ENCODE measurements at regions not wholly inside any gene's neighbourhood (a gene's known extent, or its start where the extent isn't known, plus 50 kb on each side); places are given as distances from the start of the nearest gene placed in this dataset.

GRCh38 chr20:52444455-52444854 is 252.9 kb upstream of the ZFP64 start:
- POLR2A ChIA-PET = no interaction called here
- TF ChIP-seq CTCF (IDR thresholded peaks at IDR 0.05; ENCODE audit: low read depth, low read length) = no peak
- Histone ChIP-seq H3K27me3 (ENCODE audit: control insufficient read depth, insufficient read depth, low read length) (no peaks in the 10 kb centered on the region), H3K27ac (ENCODE audit: low read depth, low read length) (no peak overlapping the region), H3K4me3 (ENCODE audit: low read depth, low read length) (no peak overlapping the region), H3K9me3 (ENCODE audit: control insufficient read depth, insufficient read depth, low read length) (no peaks in the 10 kb centered on the region; the same call in 1 of the 2 replicates)
- no peak for DNase-seq (ENCODE audit: low read depth, low spot score)
- CTCF ChIA-PET = no interaction called here

GRCh38 chr20:52443874-52444273 is 252.3 kb upstream of the ZFP64 start:
- no peak for DNase-seq (ENCODE audit: low read depth, low spot score)
- no peaks in the 10 kb centered on the region for H3K27me3 ChIP-seq (ENCODE audit: control insufficient read depth, insufficient read depth, low read length)
- no peak overlapping the region for H3K4me3 ChIP-seq (ENCODE audit: low read depth, low read length)
- POLR2A ChIA-PET = no interaction called here
- no peak overlapping the region for H3K27ac ChIP-seq (ENCODE audit: low read depth, low read length)
- CTCF ChIA-PET = no interaction called here
- H3K9me3 ChIP-seq (ENCODE audit: control insufficient read depth, insufficient read depth, low read length) = no peaks in the 10 kb centered on the region; the same call in 1 of the 2 replicates
- no peak for TF ChIP-seq CTCF (IDR thresholded peaks at IDR 0.05; ENCODE audit: low read depth, low read length)

- no peak for DNase-seq (ENCODE audit: low read depth, low spot score)
- ChIA-PET CTCF (no interaction called here), POLR2A (no interaction called here)
- Histone ChIP-seq H3K27ac (ENCODE audit: low read depth, low read length) (no peak overlapping the region), H3K9me3 (ENCODE audit: control insufficient read depth, insufficient read depth, low read length) (no peaks in the 10 kb centered on the region; the same call in 1 of the 2 replicates), H3K4me3 (ENCODE audit: low read depth, low read length) (no peak overlapping the region), H3K27me3 (ENCODE audit: control insufficient read depth, insufficient read depth, low read length) (no peaks in the 10 kb centered on the region)
- TF ChIP-seq CTCF (IDR thresholded peaks at IDR 0.05; ENCODE audit: low read depth, low read length) = no peak
These were observed 250.1 kb upstream of the ZFP64 start for GRCh38 chr20:52441710-52442109.

GRCh38 chr20:52439375-52439774 is 247.8 kb upstream of the ZFP64 start:
- Histone ChIP-seq H3K27me3 (ENCODE audit: control insufficient read depth, insufficient read depth, low read length) (no peaks in the 10 kb centered on the region), H3K4me3 (ENCODE audit: low read depth, low read length) (no peak overlapping the region), H3K27ac (ENCODE audit: low read depth, low read length) (no peak overlapping the region), H3K9me3 (ENCODE audit: control insufficient read depth, insufficient read depth, low read length) (no peaks in the 10 kb centered on the region)
- no peak for DNase-seq (ENCODE audit: low read depth, low spot score)
- TF ChIP-seq CTCF (IDR thresholded peaks at IDR 0.05; ENCODE audit: low read depth, low read length) = no peak
- POLR2A ChIA-PET = no interaction called here
- CTCF ChIA-PET = no interaction called here

- CTCF ChIA-PET = interaction anchor here (0.6 kb wide), 1 partner anchor 719 kb away, joined by 10 read pairs; no protein-coding TSS in a partner anchor
- Histone ChIP-seq H3K27me3 (ENCODE audit: control insufficient read depth, insufficient read depth, low read length) (no peaks in the 10 kb centered on the region), H3K9me3 (ENCODE audit: control insufficient read depth, insufficient read depth, low read length) (no peaks in the 10 kb centered on the region), H3K4me3 (ENCODE audit: low read depth, low read length) (no peak overlapping the region), H3K27ac (ENCODE audit: low read depth, low read length) (no peak overlapping the region)
- POLR2A ChIA-PET = no interaction called here
- DNase-seq (ENCODE audit: low read depth, low spot score) = no peak
- TF ChIP-seq CTCF (IDR thresholded peaks at IDR 0.05; ENCODE audit: low read depth, low read length) = no peak
These were observed 246.9 kb upstream of the ZFP64 start for GRCh38 chr20:52438326-52438963.

All from AG04450 (cell line).